Inferior parietal cortex (tissue), 1 donor: ENCODE measurements at regions not wholly inside any gene's neighbourhood (a gene's known extent, or its start where the extent isn't known, plus 50 kb on each side); places are given as distances from the start of the nearest gene placed in this dataset.

ENCODE experiments used
- DNase-seq: peaks from one replicate; pipeline ENCODE4 v3.0.0-alpha.2; 2016; ENCODE audit errors: extremely low spot score

DNA sequence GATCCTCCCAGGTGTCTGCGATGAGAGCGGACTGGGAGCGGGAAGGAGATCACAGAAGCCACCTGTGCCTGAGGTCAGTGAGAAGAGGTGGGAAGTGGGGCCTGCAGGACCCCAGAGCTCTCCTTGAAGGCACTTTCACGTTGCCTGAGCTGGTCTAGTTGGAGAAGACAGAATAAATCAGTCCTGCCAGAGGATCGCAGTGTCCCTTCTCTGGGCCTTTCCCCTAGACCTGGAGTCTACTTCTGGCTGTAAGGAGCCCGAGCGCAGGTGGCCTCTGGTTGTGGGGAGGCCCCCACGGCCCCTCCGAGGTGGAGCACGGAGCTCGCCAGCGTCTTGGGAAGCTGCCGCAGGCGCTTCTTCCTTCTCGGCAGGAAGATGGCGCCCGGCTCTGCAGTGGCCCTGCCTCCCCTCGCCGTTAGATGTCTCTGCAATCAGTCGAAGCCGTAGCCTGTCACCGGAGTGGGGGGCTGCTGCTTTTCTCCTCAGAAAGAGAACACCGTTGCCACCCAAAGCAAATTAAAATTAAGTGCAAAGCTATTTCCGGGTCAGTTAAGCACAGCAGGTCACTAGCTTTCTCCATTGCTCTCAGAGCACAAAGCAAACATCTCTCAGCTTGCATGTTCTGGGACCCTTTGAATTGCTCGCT, 212.0 kb upstream of the MYT1L start:
- DNase-seq, result no peak

DNA sequence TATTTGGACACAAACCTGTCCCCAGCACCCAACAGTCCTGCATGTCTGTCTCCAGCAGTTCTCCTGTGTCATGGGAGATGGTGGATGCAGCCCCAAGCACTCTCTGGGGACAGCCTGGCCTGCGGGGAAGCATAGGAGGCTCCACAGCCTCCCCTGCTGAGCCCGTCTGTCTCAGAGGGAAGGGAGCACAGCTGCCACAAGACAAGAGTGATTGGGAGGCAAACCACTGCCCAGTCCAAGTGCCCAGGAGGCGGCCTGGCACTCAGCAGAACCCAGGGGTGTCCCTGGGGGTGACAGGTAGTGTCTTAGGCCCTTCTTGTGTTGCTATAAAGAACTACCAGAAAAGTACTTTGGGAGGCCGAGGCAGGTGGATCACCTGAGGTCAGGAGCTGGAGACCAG, 211.2 kb upstream of the MYT1L start:
- no peak for DNase-seq

DNA sequence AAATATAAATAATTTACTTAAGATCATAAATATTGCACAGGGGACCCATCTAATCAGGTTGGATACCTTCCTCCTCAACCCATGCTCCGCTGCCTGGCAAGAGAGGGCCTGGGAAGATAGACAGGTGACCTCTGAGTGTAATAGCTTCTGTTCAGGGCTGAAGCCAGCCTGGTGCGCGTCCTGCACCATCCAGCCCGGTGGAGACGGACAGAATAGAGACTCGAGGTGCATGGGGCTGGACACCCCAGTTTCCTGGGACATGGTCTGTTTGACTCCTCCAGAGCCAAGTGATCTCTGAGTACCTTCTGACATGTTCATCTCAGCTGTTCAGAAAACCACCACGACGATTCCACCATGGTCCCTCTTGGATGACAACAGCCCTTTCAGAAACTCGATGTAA, 209.3 kb upstream of the MYT1L start:
- DNase-seq, result no peak

DNA sequence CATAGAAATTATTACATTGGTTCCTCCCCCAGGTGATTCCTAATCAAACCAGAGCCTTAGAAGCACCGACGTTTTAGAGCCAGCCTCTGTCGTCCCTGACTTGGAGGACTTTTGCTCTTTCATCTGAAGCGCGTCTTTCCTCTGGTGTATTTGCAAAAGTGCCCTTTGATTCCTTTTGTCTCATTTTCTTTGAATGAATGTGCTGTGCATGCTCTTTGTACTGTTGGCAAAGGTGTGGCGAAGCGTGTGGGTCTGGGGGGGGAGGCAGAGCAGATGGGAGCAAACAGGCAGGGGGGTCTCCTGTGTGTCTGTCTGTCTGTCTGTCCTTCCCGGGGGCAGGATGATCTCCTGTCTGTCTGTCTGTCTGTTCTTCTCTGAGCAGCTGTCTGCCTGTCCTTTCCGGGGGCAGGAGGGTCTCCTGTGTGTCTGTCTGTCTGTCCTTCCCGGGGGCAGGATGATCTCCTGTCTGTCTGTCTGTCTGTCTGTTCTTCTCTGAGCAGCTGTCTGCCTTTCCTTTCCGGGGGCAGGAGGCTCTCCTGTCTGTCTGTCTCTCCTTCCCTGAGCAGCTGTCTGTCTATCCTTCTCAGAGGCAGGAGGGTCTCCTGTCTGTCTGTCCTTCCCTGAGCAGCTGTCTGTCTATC, 205.5 kb upstream of the MYT1L start:
- DNase-seq, result no peak

DNA sequence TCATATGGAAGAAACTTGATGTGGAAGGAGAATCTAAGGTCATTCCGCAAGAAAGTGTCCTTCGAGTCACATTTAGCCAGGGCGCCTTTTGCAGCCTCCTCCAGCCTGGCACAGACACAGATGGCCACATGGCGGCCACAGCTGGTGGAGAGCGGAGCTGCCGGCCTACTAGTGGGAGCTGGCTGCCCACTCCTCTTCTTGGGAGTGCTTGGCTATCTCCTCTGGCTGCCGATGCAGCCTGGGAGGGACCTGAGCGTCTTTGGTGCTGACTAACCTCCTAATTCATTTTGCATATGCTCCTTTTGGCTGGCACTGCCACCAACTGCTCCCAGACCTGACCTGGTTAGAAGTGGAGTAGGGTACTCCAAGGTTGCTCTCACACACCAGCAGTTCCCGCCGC, 199.3 kb upstream of the MYT1L start:
- DNase-seq, result no peak

DNA sequence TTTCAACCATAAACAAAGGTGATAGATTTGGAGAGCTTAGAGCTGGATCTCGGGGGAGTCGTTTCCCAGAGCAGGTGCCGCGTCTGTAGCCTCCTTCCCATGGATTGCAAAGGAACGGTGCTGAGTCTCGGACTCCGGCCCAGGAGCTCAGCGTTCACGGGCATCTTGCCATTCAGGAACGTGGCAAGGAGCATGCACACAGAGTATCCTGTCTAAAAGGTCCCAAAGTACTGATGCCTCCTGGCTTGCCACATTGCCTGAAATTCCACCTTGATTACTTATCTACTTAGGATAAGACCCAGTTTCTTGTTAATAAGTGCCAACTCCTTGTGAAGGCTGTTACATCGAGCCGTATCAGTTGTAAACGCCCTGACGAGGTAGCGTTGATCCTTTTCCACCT, 197.8 kb upstream of the MYT1L start:
- DNase-seq, result no peak

DNA sequence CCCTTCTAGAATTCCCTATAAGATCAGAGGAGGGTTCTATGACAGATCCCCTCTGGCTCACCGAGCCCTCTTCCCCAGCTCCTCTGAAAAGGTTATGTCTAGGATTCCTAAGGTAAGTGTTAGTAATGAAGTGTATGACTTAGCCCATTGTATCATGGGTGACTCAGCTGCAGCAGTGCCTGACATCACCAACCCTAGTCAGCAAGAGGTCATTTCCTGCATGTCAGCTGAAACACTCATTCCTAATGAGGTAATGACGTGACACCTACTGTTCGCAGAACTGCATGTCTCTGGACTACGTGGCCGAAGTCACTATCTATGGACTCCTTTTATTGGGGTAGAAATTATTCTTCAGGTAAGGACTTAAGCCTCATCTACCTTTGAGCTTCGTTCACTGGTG, 196.1 kb upstream of the MYT1L start:
- DNase-seq, result no peak

DNA sequence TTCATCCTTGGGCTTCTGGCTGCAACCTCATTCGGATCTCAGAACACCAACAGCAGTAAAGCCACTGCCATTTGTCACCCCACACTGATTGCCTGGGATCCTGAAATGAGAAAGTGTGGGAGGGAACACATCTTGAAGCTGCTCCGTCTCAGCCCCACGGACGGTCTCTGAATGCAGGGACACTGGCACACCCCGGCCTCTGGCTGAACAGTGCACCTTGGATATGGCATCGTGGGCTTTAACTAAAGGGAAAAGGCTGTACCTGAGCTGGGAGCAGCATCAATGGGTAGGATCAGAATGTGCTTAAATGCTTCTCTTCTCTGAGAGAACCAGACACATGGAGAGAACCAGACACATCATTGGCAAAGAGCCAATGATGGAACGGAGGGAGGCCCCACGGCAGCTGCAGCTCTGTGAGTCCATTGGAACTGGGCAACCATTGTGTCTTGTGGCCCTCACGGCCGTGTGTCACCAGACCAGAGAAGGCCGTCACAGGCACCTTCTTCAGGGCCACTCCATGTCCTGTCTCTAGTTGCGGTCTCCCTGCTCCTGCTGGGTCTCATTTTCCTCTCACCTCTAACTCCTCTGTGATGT, 193.4 kb upstream of the MYT1L start:
- no peak for DNase-seq

DNA sequence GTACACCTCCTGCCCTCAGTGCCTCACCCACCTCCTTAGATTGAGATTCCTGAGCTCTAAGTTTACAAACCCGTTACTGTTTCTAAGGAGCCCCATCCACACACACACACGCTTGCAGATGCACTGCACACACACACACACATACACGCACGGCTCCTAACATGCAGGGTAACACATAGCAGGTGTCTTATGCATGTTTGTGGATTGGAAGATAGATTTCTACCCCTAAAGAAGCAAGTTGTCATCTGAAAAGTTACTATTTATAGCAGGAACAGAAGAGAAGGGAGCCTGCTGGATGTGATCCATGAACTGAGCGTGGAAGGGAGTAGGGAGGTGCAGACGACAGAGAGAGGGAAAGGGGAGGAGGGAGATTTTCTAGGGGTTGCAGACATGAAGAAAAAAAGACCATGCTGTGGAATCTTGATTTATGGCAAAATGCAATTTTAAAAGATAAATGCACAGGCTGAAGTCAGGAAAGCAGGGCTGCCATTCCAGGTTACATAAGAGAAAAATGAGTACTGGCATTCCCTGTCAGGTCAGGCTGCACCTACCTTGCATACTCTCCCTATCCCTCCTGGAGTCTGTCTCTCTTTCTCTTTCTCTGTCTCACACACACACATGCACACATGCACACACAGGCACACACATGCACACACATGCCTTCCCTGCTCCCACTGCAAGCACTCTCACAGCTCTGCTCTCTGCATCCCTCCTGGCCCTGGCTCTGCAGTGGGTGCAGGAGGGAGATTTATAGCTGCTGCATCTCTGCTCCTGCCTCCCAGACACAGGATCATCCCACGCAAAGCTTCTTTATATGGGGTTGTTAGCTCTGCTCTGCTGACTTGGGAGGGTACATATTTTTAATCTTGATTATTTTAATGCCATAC, 192.6 kb upstream of the MYT1L start:
- no peak for DNase-seq

DNA sequence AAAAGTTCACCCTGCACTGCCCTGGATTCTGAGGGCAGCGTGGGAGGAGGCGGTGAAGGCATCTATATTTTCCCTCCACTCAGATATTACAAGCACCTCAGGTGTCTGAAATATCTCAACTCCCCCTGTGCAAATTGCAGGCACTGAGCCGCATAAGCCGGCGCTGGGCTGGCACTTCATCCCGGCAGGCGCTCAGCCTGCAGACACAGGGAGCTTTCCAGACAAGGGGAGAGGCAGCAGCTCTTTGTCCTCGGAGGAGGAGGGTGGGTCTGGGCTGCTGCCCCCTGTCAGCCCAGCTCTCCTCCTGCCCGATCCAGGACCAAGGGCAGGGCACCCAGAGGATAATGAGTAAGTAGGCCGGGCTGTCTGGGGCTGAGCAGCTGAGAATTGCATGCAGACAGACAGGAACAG, 189.3 kb upstream of the MYT1L start:
- no peak for DNase-seq

DNA sequence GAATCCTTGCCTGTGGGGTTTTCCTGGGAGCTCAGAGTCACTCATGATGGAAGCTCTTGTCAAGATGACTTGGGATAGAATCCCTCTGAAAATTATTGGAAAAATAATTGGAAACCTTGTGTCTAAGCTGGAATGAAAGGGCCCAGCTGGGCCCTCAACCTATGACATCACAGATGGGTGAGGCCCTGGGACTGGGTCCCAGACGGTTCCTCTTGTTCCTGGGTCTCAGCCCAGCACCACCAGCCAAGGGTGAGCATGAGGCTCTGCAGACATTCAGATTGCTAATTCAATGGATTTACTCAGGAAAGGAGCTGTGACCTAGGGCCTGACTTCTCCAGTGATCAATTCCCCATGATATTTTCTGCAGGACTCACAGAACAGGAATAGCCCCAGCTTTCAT, 188.3 kb upstream of the MYT1L start:
- DNase-seq, result no peak

DNA sequence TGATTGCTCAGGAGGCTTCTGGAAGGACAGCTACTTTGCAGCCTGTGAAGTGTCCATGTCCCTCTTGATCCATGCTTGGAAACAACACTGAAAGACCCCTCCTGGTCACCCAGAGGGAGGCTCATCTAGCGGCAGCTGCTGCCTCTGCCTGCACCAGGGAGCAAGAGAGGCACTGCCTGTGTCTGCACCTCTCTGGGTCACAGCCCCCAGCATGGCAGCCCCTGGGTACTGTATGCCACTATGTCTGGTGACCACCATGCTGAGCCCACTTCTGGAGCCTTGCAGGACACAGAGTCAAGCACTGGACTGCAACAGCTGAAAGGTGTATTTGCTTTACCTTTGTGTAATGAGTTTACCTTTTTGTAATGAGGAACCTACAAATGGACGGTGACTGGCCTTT, 186.3 kb upstream of the MYT1L start:
- no peak for DNase-seq

DNA sequence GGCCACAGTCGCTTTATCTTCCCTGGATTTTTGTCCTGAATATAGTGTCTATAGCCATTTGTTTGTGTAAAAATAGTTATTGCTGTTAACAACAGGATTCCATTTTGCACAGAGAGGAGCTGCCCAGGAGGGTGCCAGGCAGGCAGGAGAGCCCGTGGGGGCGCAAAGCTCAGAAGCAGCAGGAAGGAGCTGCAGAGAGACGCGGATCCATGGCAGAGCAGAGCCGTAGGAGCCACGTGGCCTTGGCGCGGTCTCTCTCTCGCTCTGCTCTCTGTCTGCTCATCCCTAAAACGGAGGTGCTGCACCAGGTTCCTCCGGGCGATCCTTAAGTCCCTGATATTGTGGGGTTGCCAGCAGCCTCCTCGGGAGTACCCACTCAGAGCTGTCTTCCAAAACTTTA, 185.3 kb upstream of the MYT1L start:
- DNase-seq, result no peak

DNA sequence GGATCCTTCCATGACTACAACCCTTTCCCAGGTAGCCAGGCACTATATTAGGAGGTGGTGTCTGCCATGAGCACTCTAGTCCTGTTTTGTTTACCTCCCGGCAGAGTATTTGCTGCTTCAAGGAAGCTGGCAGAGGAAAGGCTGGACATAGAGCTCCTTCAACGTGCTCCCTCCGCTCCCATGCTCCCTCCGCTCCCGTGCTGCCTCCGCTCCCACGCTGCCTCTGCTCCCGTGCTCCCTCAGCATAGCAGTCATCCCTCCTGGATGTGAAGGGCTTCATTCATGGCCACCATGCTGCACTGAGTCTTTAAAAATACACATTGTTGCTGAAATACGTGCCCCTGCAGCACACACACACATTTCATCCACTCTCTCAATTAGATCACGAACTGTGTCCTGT, 181.9 kb upstream of the MYT1L start:
- DNase-seq, result no peak

DNA sequence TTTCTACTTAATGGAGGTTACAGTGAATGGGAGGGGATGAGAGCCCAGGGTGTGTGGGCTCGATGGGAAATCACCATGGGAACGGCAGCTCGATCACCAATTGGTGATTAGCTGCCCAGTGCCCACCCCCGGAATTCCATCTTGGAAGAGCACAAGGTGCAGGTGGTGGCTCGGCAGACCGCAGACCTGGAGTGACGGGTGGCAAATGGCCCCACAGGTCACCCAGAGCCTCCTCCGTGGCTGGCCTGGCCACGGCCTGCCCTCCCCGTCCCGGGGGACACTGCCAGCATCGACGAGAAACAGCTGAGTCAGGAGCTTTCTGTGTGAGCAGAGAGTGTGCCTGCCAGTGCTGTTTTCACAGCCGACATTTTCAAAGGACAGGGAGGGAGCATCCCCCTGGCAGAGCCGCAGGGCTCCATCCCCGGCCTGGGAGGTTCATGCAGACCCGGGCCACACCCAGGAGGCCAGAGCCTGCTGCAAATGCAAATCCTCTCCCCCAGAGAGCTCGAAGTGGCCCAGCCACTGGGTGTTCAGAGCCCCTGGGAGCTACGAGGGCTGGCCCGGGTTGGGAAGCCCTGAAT, 176.4 kb upstream of the MYT1L start:
- no peak for DNase-seq

DNA sequence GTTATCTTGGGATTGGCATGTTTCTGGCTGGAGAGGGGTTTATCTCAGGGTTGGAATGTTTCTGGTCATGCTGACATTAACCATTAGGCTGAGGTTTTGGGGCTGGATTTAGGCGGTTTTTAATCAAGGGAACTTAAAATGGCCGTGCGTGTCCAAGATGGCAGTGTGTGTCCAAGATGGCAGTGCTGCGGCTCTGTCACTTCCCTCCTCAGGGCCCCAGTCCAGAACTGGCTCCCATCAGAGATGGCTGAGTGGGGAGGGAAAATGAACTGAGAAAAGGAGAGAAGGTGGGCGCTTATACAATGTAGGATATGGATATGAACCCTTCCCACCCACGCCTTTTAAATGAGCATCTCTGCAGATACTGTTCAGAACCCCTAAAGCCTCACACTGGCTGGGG, 175.5 kb upstream of the MYT1L start:
- no peak for DNase-seq

DNA sequence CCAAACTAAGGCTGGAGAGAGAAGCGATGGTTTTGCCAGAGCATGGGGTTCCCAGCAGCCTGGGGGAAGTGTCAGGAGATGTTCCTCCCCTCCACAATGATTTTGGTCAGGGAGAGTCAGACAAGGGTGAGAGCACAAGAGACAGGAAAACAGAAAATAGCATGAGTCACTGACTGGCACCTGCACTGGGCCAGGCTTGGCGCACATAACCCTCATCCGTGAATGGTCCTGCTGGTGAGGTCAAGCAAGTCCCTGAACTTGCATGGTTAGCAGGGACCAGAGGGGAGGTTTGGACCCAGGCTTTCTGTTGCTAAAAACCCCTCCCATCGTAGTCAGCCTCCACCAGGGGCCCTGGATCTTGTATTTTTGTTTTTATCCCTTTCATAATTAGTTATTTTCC, 174.5 kb upstream of the MYT1L start:
- DNase-seq, result no peak

DNA sequence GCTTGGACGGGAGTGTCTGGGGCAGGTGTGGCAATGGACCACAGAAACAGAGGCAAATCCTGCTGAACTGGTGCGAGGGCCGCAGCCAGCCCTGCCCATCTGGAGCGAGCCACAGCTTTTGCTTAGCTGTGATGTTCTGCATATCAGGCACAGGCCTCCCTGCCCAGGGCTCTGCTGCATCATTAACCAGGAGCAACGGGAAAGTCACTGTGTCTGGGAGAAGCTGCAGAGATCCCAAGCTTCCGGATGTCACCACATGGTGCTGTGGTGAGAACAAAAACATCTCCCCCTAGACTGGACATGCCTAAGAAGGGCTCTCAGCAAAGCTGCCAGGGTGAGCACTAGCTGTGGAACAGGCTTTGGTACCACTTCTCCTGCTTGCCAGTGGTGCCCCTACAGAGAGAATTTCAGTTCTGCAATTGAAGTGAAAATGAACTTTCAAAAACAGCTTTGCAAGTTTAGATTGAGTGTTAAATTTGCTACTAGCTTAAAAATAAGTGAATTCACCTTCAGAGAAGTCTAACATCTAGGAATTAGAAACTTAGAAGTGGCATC, 172.9 kb upstream of the MYT1L start:
- DNase-seq, result no peak

DNA sequence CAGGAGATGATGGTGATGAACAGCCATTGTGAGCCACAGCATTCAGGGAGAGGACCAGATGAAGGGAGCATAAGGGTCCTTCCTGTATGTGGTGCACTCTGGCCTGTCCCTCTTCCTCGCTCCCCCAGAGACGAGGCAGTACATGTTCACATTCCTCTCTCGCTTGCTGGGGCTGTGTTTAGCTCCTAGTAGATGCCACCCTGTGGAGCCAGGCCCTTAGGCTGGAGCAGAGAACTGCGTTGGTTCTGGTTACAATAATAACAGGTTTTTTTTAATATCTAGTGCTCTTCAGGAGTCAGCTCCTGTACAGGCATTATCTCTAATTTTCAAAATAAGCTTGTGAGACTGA, 171.1 kb upstream of the MYT1L start:
- DNase-seq, result no peak

DNA sequence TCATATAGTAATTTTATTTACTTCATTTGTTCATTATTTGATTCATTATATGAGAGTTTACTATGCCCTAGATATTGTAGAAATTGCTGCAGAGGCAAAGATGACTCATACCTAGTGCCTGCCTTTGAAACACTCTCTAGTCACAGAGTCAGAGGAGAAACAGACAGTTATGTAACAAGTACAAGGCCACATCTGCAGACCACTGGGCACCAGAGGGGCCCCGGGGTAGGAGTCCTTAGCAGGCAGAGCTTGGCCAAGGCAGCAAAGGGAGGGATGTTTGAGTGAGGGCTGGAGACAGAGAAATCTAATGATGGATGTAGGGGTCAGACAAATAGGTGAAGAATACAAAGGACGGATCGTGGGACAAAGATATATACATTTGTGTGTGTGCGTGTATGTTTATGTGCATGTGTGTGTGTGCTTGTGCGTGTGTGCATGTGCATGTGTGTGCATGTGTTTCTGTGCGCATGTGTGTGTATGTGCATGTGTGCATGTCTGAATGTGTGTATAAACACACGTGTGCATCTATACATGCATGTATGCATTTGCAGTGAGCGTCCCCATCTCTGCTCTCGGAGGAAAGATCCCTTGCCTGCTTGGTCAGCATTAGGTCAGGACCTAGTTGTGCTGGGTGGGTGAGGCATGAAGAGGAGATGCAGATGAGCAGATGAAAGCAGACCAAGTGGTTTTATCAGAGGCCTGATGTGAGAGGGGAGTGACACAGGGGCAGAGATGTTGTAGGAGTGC, 170.6 kb upstream of the MYT1L start:
- DNase-seq, result no peak

DNA sequence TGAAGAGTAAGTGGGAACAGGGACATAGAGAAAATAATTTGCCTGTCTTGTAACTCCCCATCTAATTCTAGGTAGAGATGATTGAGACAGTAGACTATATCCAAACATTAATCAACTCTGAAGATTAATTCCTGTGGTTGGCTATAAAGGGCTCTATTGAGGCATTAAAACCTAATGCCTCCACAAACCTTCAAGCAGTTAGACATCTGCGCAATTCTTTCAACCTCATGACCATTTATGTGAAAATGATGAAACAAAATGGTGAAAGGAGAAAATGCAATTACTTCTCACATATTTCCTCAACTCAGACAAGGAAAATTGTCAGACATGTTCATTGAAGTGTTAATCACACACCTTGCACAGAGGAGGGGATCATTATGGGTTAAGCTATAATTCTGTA, 164.5 kb upstream of the MYT1L start:
- no peak for DNase-seq
